KOPT-K1 (cell line): ENCODE measurements at regions not wholly inside any gene's neighbourhood (a gene's known extent, or its start where the extent isn't known, plus 50 kb on each side); places are given as distances from the start of the nearest gene placed in this dataset.
"Not testable (repeated sequence)": the region's sequence is repeated elsewhere in the genome, so short reads cannot be mapped to it uniquely, and the experiment has no call there.

ENCODE experiments used
- H3K27ac ChIP-seq: fragments of 200-600 bp; sonication (generic); 2 replicates; pipeline ENCODE4 v1.5.1; 2016; ENCODE audit warnings: antibody characterized with exemption, mild to moderate bottlenecking, low read depth, low read length; ENCODE audit not compliant: poor library complexity, severe bottlenecking
- H3K36me3 ChIP-seq: fragments of 200-600 bp; sonication (generic); 2 replicates; pipeline ENCODE4 v1.5.1; 2017; ENCODE audit warnings: antibody characterized with exemption, mild to moderate bottlenecking, low read length, moderate library complexity; ENCODE audit not compliant: insufficient read depth
- H3K9me3 ChIP-seq: fragments of 200-600 bp; sonication (generic); 2 replicates; pipeline ENCODE4 v1.5.1; 2017; ENCODE audit warnings: antibody characterized with exemption, low read length, mild to moderate bottlenecking; ENCODE audit not compliant: insufficient read depth, poor library complexity, severe bottlenecking

GRCh38 chr17:62149961-62150360 lies 84.9 kb upstream of the MED13 start:
- Histone ChIP-seq H3K36me3 (no peaks in the 10 kb centered on the region), H3K9me3 (no peaks in the 10 kb centered on the region), H3K27ac (no peak overlapping the region)

- Histone ChIP-seq H3K27ac (no peak overlapping the region), H3K9me3 (no peaks in the 10 kb centered on the region)
These were observed 82.2 kb upstream of the MED13 start for GRCh38 chr17:62147284-62147683.

GRCh38 chr17:62140836-62141235 lies 75.8 kb upstream of the MED13 start:
- Histone ChIP-seq H3K36me3 (no peaks in the 10 kb centered on the region), H3K27ac (no peak overlapping the region), H3K9me3 (no peaks in the 10 kb centered on the region)

More at GRCh38 chr17:62147284-62147683, 82.2 kb upstream of the MED13 start:
- H3K36me3 ChIP-seq = no peaks in the 10 kb centered on the region

GRCh38 chr17:62140376-62140775 lies 75.3 kb upstream of the MED13 start:
- Histone ChIP-seq H3K27ac (no peak overlapping the region), H3K9me3 (no peaks in the 10 kb centered on the region), H3K36me3 (no peaks in the 10 kb centered on the region)

- not testable (repeated sequence) for H3K36me3 ChIP-seq, H3K27ac ChIP-seq, H3K9me3 ChIP-seq
These were observed 74.7 kb upstream of the MED13 start for GRCh38 chr17:62139690-62140354.

- H3K27ac ChIP-seq = no peak overlapping the region
- H3K9me3 ChIP-seq = no peaks in the 10 kb centered on the region
- no peaks in the 10 kb centered on the region for H3K36me3 ChIP-seq
These were observed 74.1 kb upstream of the MED13 start for GRCh38 chr17:62139141-62139540.

GRCh38 chr17:62138676-62139121 lies 73.6 kb upstream of the MED13 start:
- not testable (repeated sequence) for H3K36me3 ChIP-seq, H3K9me3 ChIP-seq, H3K27ac ChIP-seq

- H3K9me3 ChIP-seq, H3K36me3 ChIP-seq, H3K27ac ChIP-seq: not testable (repeated sequence)
These were observed 72.9 kb upstream of the MED13 start for GRCh38 chr17:62137734-62138624.

GRCh38 chr17:62137013-62137733 lies 72.1 kb upstream of the MED13 start:
- H3K36me3 ChIP-seq, H3K27ac ChIP-seq, H3K9me3 ChIP-seq: not testable (repeated sequence)

- Histone ChIP-seq H3K27ac (no peak overlapping the region), H3K36me3 (no peaks in the 10 kb centered on the region), H3K9me3 (no peaks in the 10 kb centered on the region)
These were observed 70.7 kb upstream of the MED13 start for GRCh38 chr17:62135742-62136141.

- not testable (repeated sequence) for H3K9me3 ChIP-seq, H3K36me3 ChIP-seq, H3K27ac ChIP-seq
These were observed 70.0 kb upstream of the MED13 start for GRCh38 chr17:62135096-62135495.

- Histone ChIP-seq H3K9me3 (no peaks in the 10 kb centered on the region), H3K27ac (no peak overlapping the region), H3K36me3 (no peaks in the 10 kb centered on the region)
These were observed 69.3 kb upstream of the MED13 start for GRCh38 chr17:62134397-62134796.

- not testable (repeated sequence) for H3K27ac ChIP-seq, H3K36me3 ChIP-seq, H3K9me3 ChIP-seq
These were observed 66.2 kb upstream of the MED13 start for GRCh38 chr17:62131271-62131670.

- Histone ChIP-seq H3K9me3 (no peaks in the 10 kb centered on the region), H3K27ac (no peak overlapping the region), H3K36me3 (no peaks in the 10 kb centered on the region)
These were observed 65.7 kb upstream of the MED13 start for GRCh38 chr17:62130739-62131138.

- no peak overlapping the region for H3K27ac ChIP-seq
- no peaks in the 10 kb centered on the region for H3K9me3 ChIP-seq
- no peaks in the 10 kb centered on the region for H3K36me3 ChIP-seq
These were observed 61.2 kb upstream of the MED13 start for GRCh38 chr17:62126292-62126691.
